ENCODE measurements at regions not wholly inside any gene's neighbourhood (a gene's known extent, or its start where the extent isn't known, plus 50 kb on each side); places are given as distances from the start of the nearest gene placed in this dataset.

DNA sequence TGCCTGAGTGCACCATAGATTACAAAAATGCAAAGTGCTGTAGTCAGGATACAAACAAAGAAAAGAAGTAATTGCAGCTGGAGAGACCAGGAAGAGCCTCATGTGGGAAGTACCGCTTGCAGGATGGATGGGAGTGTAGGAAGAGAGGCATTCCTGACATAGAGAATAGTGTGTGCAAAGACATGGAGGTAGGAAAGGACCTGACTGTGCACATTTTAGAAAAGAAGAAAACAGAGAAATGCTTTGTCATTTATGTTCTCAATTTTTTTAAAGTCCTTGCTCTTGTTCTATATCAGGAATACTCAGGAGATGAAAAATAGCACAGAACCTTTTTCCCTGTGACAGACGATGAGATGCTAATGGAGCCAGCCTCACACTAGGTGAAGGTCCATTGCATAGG, 358.7 kb upstream of the TMPO start:
- WGBS (ENCODE audit: insufficient coverage): 82% methylated on average over 1 of the region's 2 CpGs
- POLR2A ChIA-PET: no interaction called here
- no peaks in the 10 kb centered on the region for H3K27me3 ChIP-seq (replicated peaks in 1 of 4; ENCODE audit: control extremely low read depth in 1 of 4, control insufficient read depth in 3 of 4, insufficient read depth in 4 of 4, low read length in 3 of 4)
- H4K20me1 ChIP-seq (ENCODE audit: control insufficient read depth, insufficient read depth, low read length, poor library complexity, severe bottlenecking): no peaks in the 10 kb centered on the region
- H2AFZ ChIP-seq (ENCODE audit: insufficient read depth, low read depth, low read length, poor library complexity, severe bottlenecking): no peak overlapping the region
- no peaks in the 10 kb centered on the region for H3K4me1 ChIP-seq (ENCODE audit: control insufficient read depth in 2 of 2, insufficient read depth in 2 of 2, low read length in 2 of 2)
- no peaks in the 10 kb centered on the region for H3K36me3 ChIP-seq (replicated peaks in 1 of 2; ENCODE audit: control extremely low read depth in 1 of 2, control insufficient read depth in 1 of 2, extremely low read depth in 1 of 2, insufficient read depth in 2 of 2, low read length in 1 of 2)
- no peak overlapping the region for H3K4me3 ChIP-seq (ENCODE audit: control extremely low read depth in 1 of 5, extremely low read depth in 1 of 5, insufficient read depth in 1 of 5, low read depth in 2 of 5, low read length in 4 of 5)
- DNase-seq: no peak
- H3K4me1 Mint-ChIP-seq: no peaks in the 10 kb centered on the region
- CTCF ChIA-PET: no interaction called here
- intact Hi-C loops (cut with micrococcal nuclease): no loop called here
- H3K9ac ChIP-seq (ENCODE audit: low read length): no peak overlapping the region
- H3K9me3 Mint-ChIP-seq (ENCODE audit: insufficient read depth): no peaks in the 10 kb centered on the region
- no peak for TF ChIP-seq EZH2 (IDR thresholded peaks at IDR 0.05; ENCODE audit: borderline replicate concordance, insufficient read depth, low read depth, low read length, poor library complexity, severe bottlenecking)
- TF ChIP-seq, protein P1, sequence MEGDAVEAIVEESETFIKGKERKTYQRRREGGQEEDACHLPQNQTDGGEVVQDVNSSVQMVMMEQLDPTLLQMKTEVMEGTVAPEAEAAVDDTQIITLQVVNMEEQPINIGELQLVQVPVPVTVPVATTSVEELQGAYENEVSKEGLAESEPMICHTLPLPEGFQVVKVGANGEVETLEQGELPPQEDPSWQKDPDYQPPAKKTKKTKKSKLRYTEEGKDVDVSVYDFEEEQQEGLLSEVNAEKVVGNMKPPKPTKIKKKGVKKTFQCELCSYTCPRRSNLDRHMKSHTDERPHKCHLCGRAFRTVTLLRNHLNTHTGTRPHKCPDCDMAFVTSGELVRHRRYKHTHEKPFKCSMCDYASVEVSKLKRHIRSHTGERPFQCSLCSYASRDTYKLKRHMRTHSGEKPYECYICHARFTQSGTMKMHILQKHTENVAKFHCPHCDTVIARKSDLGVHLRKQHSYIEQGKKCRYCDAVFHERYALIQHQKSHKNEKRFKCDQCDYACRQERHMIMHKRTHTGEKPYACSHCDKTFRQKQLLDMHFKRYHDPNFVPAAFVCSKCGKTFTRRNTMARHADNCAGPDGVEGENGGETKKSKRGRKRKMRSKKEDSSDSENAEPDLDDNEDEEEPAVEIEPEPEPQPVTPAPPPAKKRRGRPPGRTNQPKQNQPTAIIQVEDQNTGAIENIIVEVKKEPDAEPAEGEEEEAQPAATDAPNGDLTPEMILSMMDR (IDR thresholded peaks at IDR 0.05): no peak
- no peak overlapping the region for H3K4me3 Mint-ChIP-seq
- ATAC-seq (ENCODE audit: low read depth): no peak
- H3K4me2 ChIP-seq (replicated peaks; ENCODE audit: low read depth, low read length, poor library complexity, severe bottlenecking): no peak overlapping the region
- H3K27ac ChIP-seq (ENCODE audit: low read length in 2 of 2): no peak overlapping the region
- H3K27ac Mint-ChIP-seq: no peak overlapping the region
- H3K9me3 ChIP-seq (ENCODE audit: control extremely low read depth in 1 of 3, control insufficient read depth in 2 of 3, insufficient read depth in 1 of 3, low read length in 2 of 3): no peaks in the 10 kb centered on the region
- no peaks in the 10 kb centered on the region for H3K79me2 ChIP-seq (ENCODE audit: control insufficient read depth, insufficient read depth, low read length)
- no peaks in the 10 kb centered on the region for H3K27me3 Mint-ChIP-seq

GRCh38 chr12:98162906-98163678, 352.3 kb upstream of the TMPO start:
- POLR2A ChIA-PET: no interaction called here
- no peak overlapping the region for H2AFZ ChIP-seq (ENCODE audit: insufficient read depth, low read depth, low read length, poor library complexity, severe bottlenecking)
- Mint-ChIP-seq H3K27ac (no peak overlapping the region), H3K9me3 (ENCODE audit: insufficient read depth) (no peaks in the 10 kb centered on the region), H3K4me1 (no peaks in the 10 kb centered on the region), H3K27me3 (no peaks in the 10 kb centered on the region), H3K4me3 (no peak overlapping the region)
- WGBS (ENCODE audit: insufficient coverage): 80% methylated on average over 1 of the region's 5 CpGs
- DNase-seq (no peak), ATAC-seq (ENCODE audit: low read depth) (no peak)
- TF ChIP-seq EZH2 (IDR thresholded peaks at IDR 0.05; ENCODE audit: borderline replicate concordance, insufficient read depth, low read depth, low read length, poor library complexity, severe bottlenecking): no peak
- TF ChIP-seq, protein P1 (IDR thresholded peaks at IDR 0.05): no peak
- no peaks in the 10 kb centered on the region for H3K4me1 ChIP-seq (ENCODE audit: control insufficient read depth in 2 of 2, insufficient read depth in 2 of 2, low read length in 2 of 2)
- no peaks in the 10 kb centered on the region for H4K20me1 ChIP-seq (ENCODE audit: control insufficient read depth, insufficient read depth, low read length, poor library complexity, severe bottlenecking)
- H3K9me3 ChIP-seq (ENCODE audit: control extremely low read depth in 1 of 3, control insufficient read depth in 2 of 3, insufficient read depth in 1 of 3, low read length in 2 of 3): no peaks in the 10 kb centered on the region
- no peak overlapping the region for H3K4me2 ChIP-seq (replicated peaks; ENCODE audit: low read depth, low read length, poor library complexity, severe bottlenecking)
- H3K4me3 ChIP-seq (ENCODE audit: control extremely low read depth in 1 of 5, extremely low read depth in 1 of 5, insufficient read depth in 1 of 5, low read depth in 2 of 5, low read length in 4 of 5): no peak overlapping the region
- H3K27me3 ChIP-seq (replicated peaks in 1 of 4; ENCODE audit: control extremely low read depth in 1 of 4, control insufficient read depth in 3 of 4, insufficient read depth in 4 of 4, low read length in 3 of 4): no peaks in the 10 kb centered on the region
- CTCF ChIA-PET: no interaction called here
- H3K9ac ChIP-seq (ENCODE audit: low read length): no peak overlapping the region
- no peaks in the 10 kb centered on the region for H3K79me2 ChIP-seq (ENCODE audit: control insufficient read depth, insufficient read depth, low read length)
- no peaks in the 10 kb centered on the region for H3K36me3 ChIP-seq (replicated peaks in 1 of 2; ENCODE audit: control extremely low read depth in 1 of 2, control insufficient read depth in 1 of 2, extremely low read depth in 1 of 2, insufficient read depth in 2 of 2, low read length in 1 of 2)
- no peak overlapping the region for H3K27ac ChIP-seq (ENCODE audit: low read length in 2 of 2)
- intact Hi-C loops (cut with micrococcal nuclease): no loop called here
